Esophagus muscularis mucosa (tissue), 4 donors: ENCODE measurements at regions not wholly inside any gene's neighbourhood (a gene's known extent, or its start where the extent isn't known, plus 50 kb on each side); places are given as distances from the start of the nearest gene placed in this dataset.

ENCODE experiments used
- DNase-seq: peaks from one replicate; pipeline ENCODE4 v3.0.0-alpha.2; 2017; ENCODE audit errors: extremely low spot score
- H3K27ac ChIP-seq, 4 donors: fragments of 200-600 bp; sonication (generic); replicated peaks in 1 of 4; 1 replicate in 3 of 4; 2 replicates in 1 of 4; pipeline ENCODE4 v1.5.1; 2016 to 2019; ENCODE audit warnings: mild to moderate bottlenecking in 1 of 4
- H3K27me3 ChIP-seq, 4 donors: fragments of 200-600 bp; sonication (generic); one replicate each; pipeline versions ENCODE4 v1.5.1 to v1.6.0; 2016 to 2019
- H3K36me3 ChIP-seq, 4 donors: fragments of 200-600 bp; sonication (generic); one replicate each; pipeline ENCODE4 v1.5.1; 2016 to 2019
- H3K4me1 ChIP-seq, 4 donors: fragments of 200-600 bp; sonication (generic); one replicate each; pipeline ENCODE4 v1.5.1; 2016 to 2019
- H3K4me3 ChIP-seq, 4 donors: fragments of 200-600 bp; sonication (generic); 1 replicate in 2 of 4; 2 replicates in 2 of 4; pipeline ENCODE4 v1.5.1; 2016 to 2019; ENCODE audit warnings: mild to moderate bottlenecking in 4 of 4, moderate library complexity in 1 of 4
- H3K9me3 ChIP-seq, 4 donors: fragments of 200-600 bp; sonication (generic); 1 replicate in 3 of 4; 2 replicates in 1 of 4; pipeline ENCODE4 v1.5.1; 2016 to 2019
- EP300 ChIP-seq: sonication (generic); formaldehyde crosslinking; IDR thresholded peaks from one replicate; pipeline ENCODE4 v1.6.1; 2017; ENCODE audit warnings: antibody characterized with exemption
- POLR2A ChIP-seq: fragments of 450-650 bp; IDR thresholded peaks from one replicate; pipeline ENCODE4 v1.6.1; 2017; ENCODE audit warnings: antibody characterized with exemption, moderate library complexity, mild to moderate bottlenecking, low read depth
- POLR2AphosphoS5 ChIP-seq, 2 donors: sonication (generic); formaldehyde crosslinking; IDR thresholded peaks; one replicate each; pipeline ENCODE4 v1.6.1; 2017; ENCODE audit warnings: antibody characterized with exemption in 2 of 2
- WGBS: methylation state at CpG from one replicate; pipeline ENCODE4 v1.1.5; 2018; 5-methylcytosine and 5-hydroxymethylcytosine counted together
- intact Hi-C: fragments of 100-400 bp; cut with DNase I; formaldehyde crosslinking; loops from one replicate; pipeline ENCODE4 v1.15.1; 2023
- TF ChIP-seq, protein P1 (sequence below), 3 experiments: fragments of 200-600 bp in 2 of 3; fragments of 450-650 bp in 1 of 3; sonication (generic) in 2 of 3; IDR thresholded peaks; one replicate each; pipeline ENCODE4 v1.5.1; 2017 to 2019; ENCODE audit warnings: antibody characterized with exemption in 3 of 3, mild to moderate bottlenecking in 2 of 3, moderate library complexity in 1 of 3

DNA sequence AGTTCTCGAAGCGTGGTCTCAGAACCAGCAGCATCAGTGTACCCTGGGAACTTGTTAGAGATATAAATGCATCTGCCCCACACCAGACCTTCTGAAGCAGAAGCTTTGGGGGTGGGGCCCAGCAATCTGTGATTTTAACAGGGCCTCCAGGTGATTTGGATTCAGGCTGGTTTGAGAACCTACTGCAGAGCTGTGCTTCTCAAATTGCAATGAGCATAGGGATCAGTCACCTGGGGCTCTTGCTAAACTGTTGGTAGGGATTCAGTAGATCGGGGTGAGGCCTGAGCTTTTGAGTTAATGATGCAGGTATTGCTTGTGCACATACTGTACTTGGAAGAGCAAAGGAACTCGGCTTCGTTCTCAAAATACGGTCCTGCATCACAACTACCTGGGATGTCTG lies 243.6 kb upstream of the PODXL start:
- no peaks in the 10 kb centered on the region for H3K9me3 ChIP-seq
- no peaks in the 10 kb centered on the region for H3K27me3 ChIP-seq
- 78% methylated on average over 6 of the region's 6 CpGs for WGBS
- DNase-seq, result no peak
- no peaks in the 10 kb centered on the region for H3K36me3 ChIP-seq
- no peaks in the 10 kb centered on the region for H3K4me1 ChIP-seq
- no peak overlapping the region for H3K27ac ChIP-seq
- intact Hi-C loops, result no loop called here
- no peak for TF ChIP-seq EP300
- TF ChIP-seq POLR2A, result no peak
- no peak for TF ChIP-seq POLR2AphosphoS5 (IDR thresholded peaks at IDR 0.05)
- TF ChIP-seq, protein P1, sequence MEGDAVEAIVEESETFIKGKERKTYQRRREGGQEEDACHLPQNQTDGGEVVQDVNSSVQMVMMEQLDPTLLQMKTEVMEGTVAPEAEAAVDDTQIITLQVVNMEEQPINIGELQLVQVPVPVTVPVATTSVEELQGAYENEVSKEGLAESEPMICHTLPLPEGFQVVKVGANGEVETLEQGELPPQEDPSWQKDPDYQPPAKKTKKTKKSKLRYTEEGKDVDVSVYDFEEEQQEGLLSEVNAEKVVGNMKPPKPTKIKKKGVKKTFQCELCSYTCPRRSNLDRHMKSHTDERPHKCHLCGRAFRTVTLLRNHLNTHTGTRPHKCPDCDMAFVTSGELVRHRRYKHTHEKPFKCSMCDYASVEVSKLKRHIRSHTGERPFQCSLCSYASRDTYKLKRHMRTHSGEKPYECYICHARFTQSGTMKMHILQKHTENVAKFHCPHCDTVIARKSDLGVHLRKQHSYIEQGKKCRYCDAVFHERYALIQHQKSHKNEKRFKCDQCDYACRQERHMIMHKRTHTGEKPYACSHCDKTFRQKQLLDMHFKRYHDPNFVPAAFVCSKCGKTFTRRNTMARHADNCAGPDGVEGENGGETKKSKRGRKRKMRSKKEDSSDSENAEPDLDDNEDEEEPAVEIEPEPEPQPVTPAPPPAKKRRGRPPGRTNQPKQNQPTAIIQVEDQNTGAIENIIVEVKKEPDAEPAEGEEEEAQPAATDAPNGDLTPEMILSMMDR (IDR thresholded peaks at IDR 0.05), result no peak
- no peak overlapping the region for H3K4me3 ChIP-seq

DNA sequence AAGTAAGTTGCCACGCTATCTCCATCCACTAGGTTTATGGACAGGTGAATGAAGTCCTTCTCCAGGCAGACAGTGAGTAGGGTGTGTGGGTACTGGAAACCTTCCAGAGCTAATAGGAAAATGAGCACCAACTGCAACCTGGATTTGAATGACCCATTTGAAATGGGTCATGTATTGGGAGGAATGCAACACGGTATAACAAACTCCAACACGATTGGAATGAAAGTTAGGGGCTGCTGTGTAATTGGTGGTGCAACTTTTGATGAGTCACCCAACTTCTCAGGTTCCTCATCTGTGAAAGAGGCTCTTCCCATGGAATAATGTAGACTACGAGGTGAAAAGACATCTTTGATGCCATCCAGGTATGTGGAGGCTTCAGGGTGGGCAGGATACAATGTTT lies 241.4 kb upstream of the PODXL start:
- intact Hi-C loops, result no loop called here
- Histone ChIP-seq H3K9me3 (no peaks in the 10 kb centered on the region), H3K27me3 (no peaks in the 10 kb centered on the region), H3K4me1 (no peaks in the 10 kb centered on the region), H3K36me3 (no peaks in the 10 kb centered on the region), H3K27ac (no peak overlapping the region), H3K4me3 (no peak overlapping the region)
- WGBS, result 78% methylated on average over 4 of the region's 4 CpGs
- TF ChIP-seq EP300 (no peak), POLR2AphosphoS5 (IDR thresholded peaks at IDR 0.05) (no peak), POLR2A (no peak)
- TF ChIP-seq, protein P1 (IDR thresholded peaks at IDR 0.05), result no peak
- DNase-seq, result no peak

DNA sequence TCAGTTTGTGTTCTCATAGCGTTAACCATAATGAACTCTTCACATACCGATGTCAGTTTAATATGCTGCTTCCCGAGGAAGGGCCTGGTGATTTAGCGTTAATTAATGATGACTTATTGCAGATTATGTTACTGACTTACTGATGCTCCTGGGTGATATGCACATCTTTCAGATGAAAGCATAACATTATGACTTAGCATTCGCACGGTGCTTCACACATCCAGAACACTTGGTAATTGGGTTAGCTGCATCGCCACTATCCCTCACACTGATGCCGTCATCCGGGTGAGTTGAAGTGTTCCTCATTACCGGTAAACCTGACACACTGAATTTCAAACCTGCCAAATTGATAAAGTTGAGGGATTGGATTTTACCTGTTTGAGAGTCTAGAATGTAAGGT lies 239.0 kb upstream of the PODXL start:
- Histone ChIP-seq H3K4me3 (no peak overlapping the region), H3K27me3 (no peaks in the 10 kb centered on the region), H3K4me1 (no peaks in the 10 kb centered on the region), H3K27ac (no peak overlapping the region), H3K9me3 (no peaks in the 10 kb centered on the region), H3K36me3 (no peaks in the 10 kb centered on the region)
- WGBS, result 82% methylated on average over 10 of the region's 10 CpGs
- intact Hi-C loops, result no loop called here
- TF ChIP-seq POLR2A, result no peak
- TF ChIP-seq, protein P1 (IDR thresholded peaks at IDR 0.05), result no peak
- TF ChIP-seq POLR2AphosphoS5 (IDR thresholded peaks at IDR 0.05), result no peak
- TF ChIP-seq EP300, result no peak
- no peak for DNase-seq

DNA sequence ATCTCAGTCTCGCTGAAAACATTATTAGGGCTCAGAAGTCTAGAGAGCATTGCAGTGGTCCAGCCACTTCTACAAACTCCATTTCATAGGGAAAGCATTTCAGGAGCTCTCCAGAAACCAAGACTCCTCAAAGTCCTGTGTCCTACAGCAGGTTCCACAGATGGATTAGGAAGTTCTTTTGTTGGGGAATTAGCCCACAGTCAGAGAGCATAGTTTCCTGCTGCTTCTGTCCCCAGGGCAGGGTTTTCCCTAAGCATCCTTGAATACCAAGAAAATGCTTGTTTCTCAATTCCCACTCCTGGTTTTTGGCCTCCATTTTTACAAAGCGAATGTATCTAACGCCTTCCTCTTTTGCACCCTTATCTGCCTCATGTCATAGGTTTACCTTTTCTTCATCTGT lies 235.9 kb upstream of the PODXL start:
- Histone ChIP-seq H3K4me3 (no peak overlapping the region), H3K27me3 (no peaks in the 10 kb centered on the region), H3K36me3 (no peaks in the 10 kb centered on the region), H3K4me1 (no peaks in the 10 kb centered on the region), H3K27ac (no peak overlapping the region), H3K9me3 (no peaks in the 10 kb centered on the region)
- TF ChIP-seq POLR2A, result no peak
- TF ChIP-seq EP300, result no peak
- TF ChIP-seq, protein P1 (IDR thresholded peaks at IDR 0.05), result no peak
- no peak for TF ChIP-seq POLR2AphosphoS5 (IDR thresholded peaks at IDR 0.05)
- no peak for DNase-seq
- intact Hi-C loops, result no loop called here
- 97% methylated on average over 3 of the region's 3 CpGs for WGBS

DNA sequence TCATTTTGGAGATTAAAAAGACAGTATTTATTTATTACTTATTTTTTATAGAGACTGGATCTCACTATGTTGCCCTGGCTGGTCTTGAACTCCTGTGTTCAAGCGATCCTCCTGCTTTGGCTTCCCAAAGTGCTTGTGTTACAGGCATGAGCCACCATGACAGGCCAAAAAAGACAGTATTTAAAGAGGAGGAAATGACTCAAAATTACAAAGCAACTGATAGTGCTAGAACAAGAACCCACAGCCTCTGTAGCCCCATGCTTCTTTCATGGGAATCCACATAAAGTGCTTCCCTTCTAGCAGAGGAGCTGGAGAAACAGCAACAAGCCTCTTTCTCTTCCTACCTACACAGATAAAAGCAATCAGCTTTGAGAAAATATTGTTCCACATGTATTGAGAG lies 230.7 kb upstream of the PODXL start:
- Histone ChIP-seq H3K4me1 (no peaks in the 10 kb centered on the region), H3K4me3 (no peak overlapping the region), H3K36me3 (no peaks in the 10 kb centered on the region), H3K27ac (no peak overlapping the region), H3K27me3 (peaks cover 0 to under 1% (median 0%) of the 10 kb centered on the region in 4 donors), H3K9me3 (no peaks in the 10 kb centered on the region)
- 100% methylated on average over 1 of the region's 1 CpG for WGBS
- intact Hi-C loops, result no loop called here
- DNase-seq, result peak; percentile 50
- no peak for TF ChIP-seq EP300
- no peak for TF ChIP-seq POLR2A
- TF ChIP-seq, protein P1 (IDR thresholded peaks at IDR 0.05), result no peak
- TF ChIP-seq POLR2AphosphoS5 (IDR thresholded peaks at IDR 0.05), result no peak
